ENCODE measurements at regions not wholly inside any gene's neighbourhood (a gene's known extent, or its start where the extent isn't known, plus 50 kb on each side); places are given as distances from the start of the nearest gene placed in this dataset.
"Not testable (repeated sequence)": the region's sequence is repeated elsewhere in the genome, so short reads cannot be mapped to it uniquely, and the experiment has no call there.

DNA sequence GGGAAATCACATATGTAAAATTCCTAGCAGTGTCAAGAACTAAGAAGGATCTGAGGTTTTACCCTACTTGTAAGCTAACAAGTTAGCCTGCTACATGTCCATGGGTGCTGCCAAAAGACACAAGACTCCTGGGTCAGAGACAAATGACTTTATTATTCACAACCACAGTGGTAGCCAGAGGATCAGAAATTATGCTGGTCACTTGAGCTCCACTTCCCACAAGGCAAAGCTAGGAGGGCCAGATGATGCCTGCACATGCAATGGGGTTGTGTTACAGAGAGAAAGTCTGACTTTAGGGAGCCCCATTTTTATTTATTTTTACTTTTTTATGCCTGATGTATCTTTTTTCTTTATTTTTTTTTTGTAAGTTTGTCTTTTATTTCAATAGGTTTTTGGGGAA, 136.8 kb downstream of the S1PR1 start:
- H3K79me2 ChIP-seq (ENCODE audit: control insufficient read depth, low read length): no peaks in the 10 kb centered on the region
- no peaks in the 10 kb centered on the region for H3K27me3 ChIP-seq (ENCODE audit: control insufficient read depth, low read length)
- no peaks in the 10 kb centered on the region for H3F3A ChIP-seq (ENCODE audit: control insufficient read depth, insufficient read depth)
- no peak overlapping the region for H3K4me2 ChIP-seq (ENCODE audit: low read length)
- no peak overlapping the region for H3K27ac ChIP-seq (ENCODE audit: low read depth, low read length)
- TF ChIP-seq, protein P1, sequence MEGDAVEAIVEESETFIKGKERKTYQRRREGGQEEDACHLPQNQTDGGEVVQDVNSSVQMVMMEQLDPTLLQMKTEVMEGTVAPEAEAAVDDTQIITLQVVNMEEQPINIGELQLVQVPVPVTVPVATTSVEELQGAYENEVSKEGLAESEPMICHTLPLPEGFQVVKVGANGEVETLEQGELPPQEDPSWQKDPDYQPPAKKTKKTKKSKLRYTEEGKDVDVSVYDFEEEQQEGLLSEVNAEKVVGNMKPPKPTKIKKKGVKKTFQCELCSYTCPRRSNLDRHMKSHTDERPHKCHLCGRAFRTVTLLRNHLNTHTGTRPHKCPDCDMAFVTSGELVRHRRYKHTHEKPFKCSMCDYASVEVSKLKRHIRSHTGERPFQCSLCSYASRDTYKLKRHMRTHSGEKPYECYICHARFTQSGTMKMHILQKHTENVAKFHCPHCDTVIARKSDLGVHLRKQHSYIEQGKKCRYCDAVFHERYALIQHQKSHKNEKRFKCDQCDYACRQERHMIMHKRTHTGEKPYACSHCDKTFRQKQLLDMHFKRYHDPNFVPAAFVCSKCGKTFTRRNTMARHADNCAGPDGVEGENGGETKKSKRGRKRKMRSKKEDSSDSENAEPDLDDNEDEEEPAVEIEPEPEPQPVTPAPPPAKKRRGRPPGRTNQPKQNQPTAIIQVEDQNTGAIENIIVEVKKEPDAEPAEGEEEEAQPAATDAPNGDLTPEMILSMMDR (IDR thresholded peaks at IDR 0.05; ENCODE audit: low read depth, low read length, poor library complexity, severe bottlenecking): no peak
- no peak for TF ChIP-seq EZH2phosphoT487 (IDR thresholded peaks at IDR 0.05; ENCODE audit: borderline replicate concordance, low read length)
- no peaks in the 10 kb centered on the region for H3K4me1 ChIP-seq (ENCODE audit: control insufficient read depth, low read length)
- H3K4me3 ChIP-seq (ENCODE audit: low read length): no peak overlapping the region
- no peaks in the 10 kb centered on the region for H3K36me3 ChIP-seq (ENCODE audit: control insufficient read depth, low read length)
- no peaks in the 10 kb centered on the region for H3K9me3 ChIP-seq (ENCODE audit: control insufficient read depth, insufficient read depth, low read length)
- H3K9me2 ChIP-seq (replicated peaks; ENCODE audit: control insufficient read depth, low read length): no peaks in the 10 kb centered on the region
- no peaks in the 10 kb centered on the region for H4K20me1 ChIP-seq (ENCODE audit: control insufficient read depth, insufficient read depth, low read depth, low read length)

DNA sequence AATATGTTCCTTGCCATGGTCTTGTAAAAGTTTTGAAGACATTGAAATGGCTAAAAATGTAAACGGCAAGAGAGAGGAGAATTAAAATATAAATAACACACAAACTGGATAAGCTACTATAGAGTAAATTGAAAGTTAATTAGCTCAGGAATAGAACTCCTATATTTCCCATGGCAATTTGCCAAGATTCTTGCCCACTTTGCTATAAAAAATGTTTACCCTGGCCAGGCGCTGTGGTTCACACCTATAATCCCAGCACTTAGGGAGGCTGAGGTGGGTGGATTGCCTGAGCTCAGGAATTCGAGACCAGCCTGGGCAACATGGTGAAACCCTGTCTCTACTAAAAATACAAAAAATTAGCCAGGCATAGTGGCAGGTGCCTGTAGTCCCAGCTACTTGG, 138.6 kb downstream of the S1PR1 start:
- H4K20me1 ChIP-seq (ENCODE audit: control insufficient read depth, insufficient read depth, low read depth, low read length); H3K27ac ChIP-seq (ENCODE audit: low read depth, low read length); H3F3A ChIP-seq (ENCODE audit: control insufficient read depth, insufficient read depth); H3K27me3 ChIP-seq (ENCODE audit: control insufficient read depth, low read length); H3K9me2 ChIP-seq (replicated peaks; ENCODE audit: control insufficient read depth, low read length); H3K79me2 ChIP-seq (ENCODE audit: control insufficient read depth, low read length); H3K4me3 ChIP-seq (ENCODE audit: low read length); H3K9me3 ChIP-seq (ENCODE audit: control insufficient read depth, insufficient read depth, low read length); H3K4me1 ChIP-seq (ENCODE audit: control insufficient read depth, low read length); H3K36me3 ChIP-seq (ENCODE audit: control insufficient read depth, low read length); H3K4me2 ChIP-seq (ENCODE audit: low read length): not testable (repeated sequence)

GRCh38 chr1:101376121-101377083, 139.6 kb downstream of the S1PR1 start:
- no peaks in the 10 kb centered on the region for H3K27me3 ChIP-seq (ENCODE audit: control insufficient read depth, low read length)
- no peaks in the 10 kb centered on the region for H3K36me3 ChIP-seq (ENCODE audit: control insufficient read depth, low read length)
- H3K4me1 ChIP-seq (ENCODE audit: control insufficient read depth, low read length): no peaks in the 10 kb centered on the region
- H3K27ac ChIP-seq (ENCODE audit: low read depth, low read length): no peak overlapping the region
- H3K79me2 ChIP-seq (ENCODE audit: control insufficient read depth, low read length): no peaks in the 10 kb centered on the region
- H3K9me3 ChIP-seq (ENCODE audit: control insufficient read depth, insufficient read depth, low read length): no peaks in the 10 kb centered on the region
- H3K9me2 ChIP-seq (replicated peaks; ENCODE audit: control insufficient read depth, low read length): no peaks in the 10 kb centered on the region
- no peak overlapping the region for H3K4me3 ChIP-seq (ENCODE audit: low read length)
- H4K20me1 ChIP-seq (ENCODE audit: control insufficient read depth, insufficient read depth, low read depth, low read length): no peaks in the 10 kb centered on the region
- H3K4me2 ChIP-seq (ENCODE audit: low read length): no peak overlapping the region
- TF ChIP-seq, protein P1 (IDR thresholded peaks at IDR 0.05; ENCODE audit: low read depth, low read length, poor library complexity, severe bottlenecking): no peak
- no peaks in the 10 kb centered on the region for H3F3A ChIP-seq (ENCODE audit: control insufficient read depth, insufficient read depth)

GRCh38 chr1:101377084-101377835, 140.4 kb downstream of the S1PR1 start:
- no peak overlapping the region for H3K4me3 ChIP-seq (ENCODE audit: low read length)
- no peaks in the 10 kb centered on the region for H3K9me3 ChIP-seq (ENCODE audit: control insufficient read depth, insufficient read depth, low read length)
- no peaks in the 10 kb centered on the region for H3K79me2 ChIP-seq (ENCODE audit: control insufficient read depth, low read length)
- no peaks in the 10 kb centered on the region for H3K36me3 ChIP-seq (ENCODE audit: control insufficient read depth, low read length)
- no peaks in the 10 kb centered on the region for H3K27me3 ChIP-seq (ENCODE audit: control insufficient read depth, low read length)
- H3K9me2 ChIP-seq (replicated peaks; ENCODE audit: control insufficient read depth, low read length): no peaks in the 10 kb centered on the region
- H4K20me1 ChIP-seq (ENCODE audit: control insufficient read depth, insufficient read depth, low read depth, low read length): no peaks in the 10 kb centered on the region
- no peaks in the 10 kb centered on the region for H3F3A ChIP-seq (ENCODE audit: control insufficient read depth, insufficient read depth)
- TF ChIP-seq EZH2phosphoT487 (IDR thresholded peaks at IDR 0.05; ENCODE audit: borderline replicate concordance, low read length): no peak
- TF ChIP-seq, protein P1 (IDR thresholded peaks at IDR 0.05; ENCODE audit: low read depth, low read length, poor library complexity, severe bottlenecking): no peak
- H3K4me1 ChIP-seq (ENCODE audit: control insufficient read depth, low read length): no peaks in the 10 kb centered on the region
- H3K27ac ChIP-seq (ENCODE audit: low read depth, low read length): no peak overlapping the region
- no peak overlapping the region for H3K4me2 ChIP-seq (ENCODE audit: low read length)

Measured in DOHH2 (cell line).